D721Med (cell line): ENCODE measurements at regions not wholly inside any gene's neighbourhood (a gene's known extent, or its start where the extent isn't known, plus 50 kb on each side); places are given as distances from the start of the nearest gene placed in this dataset.

ENCODE experiments used
- DNase-seq: peaks from one replicate; pipeline ENCODE4 v3.0.0; 2011; ENCODE audit warnings: low spot score; ENCODE audit not compliant: insufficient read length
- FAIRE-seq: peaks from 2 replicates; lab custom pipeline; 2011; peaks lifted over from hg19 to GRCh38; lab: Jason Lieb, UNC
- CTCF ChIP-seq: IDR thresholded peaks from 2 replicates; pipeline ENCODE4 v1.5.1; 2012; ENCODE audit warnings: mild to moderate bottlenecking, control low read depth; ENCODE audit not compliant: insufficient read depth; ENCODE audit errors: missing control alignments

GRCh38 chrX:35115205-35115604, 172.6 kb downstream of the FAM47B start:
- no peak for FAIRE-seq
- no peak for TF ChIP-seq CTCF
- no peak for DNase-seq

- TF ChIP-seq CTCF, result no peak
- DNase-seq, result no peak
- no peak for FAIRE-seq
These were observed 180.2 kb downstream of the FAM47B start for GRCh38 chrX:35122756-35123155.

- no peak for TF ChIP-seq CTCF
- DNase-seq (no peak), FAIRE-seq (no peak)
These were observed 206.9 kb downstream of the FAM47B start for GRCh38 chrX:35149517-35149916.

GRCh38 chrX:35150052-35150451, 207.5 kb downstream of the FAM47B start:
- no peak for TF ChIP-seq CTCF
- DNase-seq, result no peak
- FAIRE-seq, result no peak

GRCh38 chrX:35150642-35151239, 208.1 kb downstream of the FAM47B start:
- DNase-seq, result no peak
- no peak for TF ChIP-seq CTCF
- FAIRE-seq, result no peak

DNA sequence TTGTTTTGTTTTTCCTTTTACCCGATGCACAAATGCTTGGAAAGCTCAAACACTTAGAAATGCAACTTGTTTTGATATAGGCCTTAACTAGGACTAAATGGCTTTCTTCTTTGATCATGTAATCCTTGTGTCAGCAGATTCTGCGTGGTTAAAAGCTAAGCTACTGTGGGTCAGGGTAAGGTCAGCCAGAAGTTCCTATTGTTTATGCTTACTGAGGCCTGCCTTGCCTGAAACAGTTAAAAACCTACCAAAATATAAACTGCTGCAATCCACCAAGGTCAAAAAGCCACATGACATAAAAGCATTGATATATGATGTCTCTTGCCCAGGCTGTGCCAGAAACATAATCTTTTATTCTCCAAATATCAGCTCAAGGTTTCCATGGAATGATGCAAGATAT, 223.4 kb downstream of the FAM47B start:
- TF ChIP-seq CTCF, result no peak
- FAIRE-seq, result no peak

More for the DNA sequence above, 223.4 kb downstream of the FAM47B start:
- no peak for DNase-seq
